Activated CD8-positive, alpha-beta T cell treated with anti-CD3 and anti-CD28 coated beads for 36 hours (primary cell): ENCODE measurements at regions not wholly inside any gene's neighbourhood (a gene's known extent, or its start where the extent isn't known, plus 50 kb on each side); places are given as distances from the start of the nearest gene placed in this dataset.

Experiments
- ATAC-seq: fragments of 200-7000 bp; cut with Tn5 transposase; one replicate; pipeline ENCODE4 v1.10.0; 2021; ENCODE audit warnings: mild to moderate bottlenecking, moderate library complexity
- CTCF ChIA-PET: fragments of 350-600 bp; sonication (Branson Sonifier 250); formaldehyde crosslinking; loops from one replicate; lab custom pipeline; 2021; ENCODE audit warnings: antibody characterized with exemption; lab: Charles Lee
- POLR2A ChIA-PET: fragments of 350-600 bp; sonication (Branson Sonifier 250); formaldehyde crosslinking; loops from one replicate; lab custom pipeline; 2021; ENCODE audit warnings: antibody characterized with exemption; lab: Charles Lee
- DNase-seq: peaks from one replicate; pipeline ENCODE4 v3.0.0-alpha.2; 2020
- H3K27ac Mint-ChIP-seq: one replicate; pipeline ENCODE4 v1.8.0; 2021; ENCODE audit warnings: mild to moderate bottlenecking, mixed read lengths
- H3K27me3 Mint-ChIP-seq: one replicate; pipeline ENCODE4 v1.8.0; 2021; ENCODE audit warnings: mixed read lengths
- H3K36me3 Mint-ChIP-seq: one replicate; pipeline ENCODE4 v1.8.0; 2021; ENCODE audit warnings: low read depth, mixed read lengths
- H3K4me1 Mint-ChIP-seq: one replicate; pipeline ENCODE4 v1.8.0; 2021; ENCODE audit warnings: low read depth, mixed read lengths
- H3K4me3 Mint-ChIP-seq: one replicate; pipeline ENCODE4 v1.8.0; 2021; ENCODE audit warnings: mild to moderate bottlenecking, moderate library complexity, mixed read lengths
- H3K9me3 Mint-ChIP-seq: one replicate; pipeline ENCODE4 v1.8.0; 2021; ENCODE audit warnings: mixed read lengths
- CTCF ChIP-seq: fragments of 200-600 bp; IDR thresholded peaks from one replicate; pipeline ENCODE4 v1.8.0; 2022; ENCODE audit warnings: antibody characterized with exemption, mild to moderate bottlenecking
- intact Hi-C: fragments of 100-400 bp; cut with micrococcal nuclease; formaldehyde crosslinking; loops from one replicate; pipeline ENCODE4 v1.10.0; 2022

- H3K4me3 Mint-ChIP-seq = no peak overlapping the region
- H3K27me3 Mint-ChIP-seq = peaks cover 7% of the 10 kb centered on the region
- POLR2A ChIA-PET = no interaction called here
- H3K4me1 Mint-ChIP-seq = no peaks in the 10 kb centered on the region
- TF ChIP-seq CTCF = no peak
- DNase-seq = no peak
- CTCF ChIA-PET = interaction anchor here (1.1 kb wide), 1 partner anchor 35 kb away, joined by 3 read pairs; no protein-coding TSS in a partner anchor
- no peaks in the 10 kb centered on the region for H3K36me3 Mint-ChIP-seq
- ATAC-seq = no peak
- H3K9me3 Mint-ChIP-seq = no peaks in the 10 kb centered on the region
- intact Hi-C loops = no loop called here
- no peak overlapping the region for H3K27ac Mint-ChIP-seq
Observed at GRCh38 chr10:29150010-29150409, 138.9 kb upstream of the LYZL1 start.

DNA sequence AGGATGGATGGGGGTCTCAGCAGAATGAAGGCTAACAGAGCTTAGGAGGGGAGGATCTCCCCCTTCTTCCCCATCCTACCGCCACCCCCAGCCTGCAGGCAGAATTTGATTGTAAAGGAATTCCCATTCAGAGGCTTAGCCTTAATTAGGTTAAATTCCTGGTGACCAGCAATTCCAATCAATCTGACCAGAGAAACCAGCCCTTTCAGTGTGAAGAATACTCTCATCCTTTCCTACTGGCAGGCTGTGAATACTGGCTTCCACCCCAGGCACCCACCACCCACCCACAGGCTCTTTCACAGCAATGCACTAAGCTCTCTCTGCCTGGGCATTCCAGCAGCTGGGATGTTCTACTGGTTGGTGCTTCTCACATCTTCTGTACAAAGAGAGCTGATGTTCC is 137.9 kb upstream of the LYZL1 start:
- POLR2A ChIA-PET = no interaction called here
- H3K4me3 Mint-ChIP-seq = no peak overlapping the region
- intact Hi-C loops = no loop called here
- no peaks in the 10 kb centered on the region for H3K9me3 Mint-ChIP-seq
- no peak for DNase-seq
- CTCF ChIA-PET = interaction anchor here (1.1 kb wide), 1 partner anchor 34 kb away, joined by 3 read pairs; no protein-coding TSS in a partner anchor
- H3K4me1 Mint-ChIP-seq = no peaks in the 10 kb centered on the region
- ATAC-seq = no peak
- no peak for TF ChIP-seq CTCF
- H3K27ac Mint-ChIP-seq = no peak overlapping the region
- no peaks in the 10 kb centered on the region for H3K36me3 Mint-ChIP-seq
- peaks cover 10% of the 10 kb centered on the region for H3K27me3 Mint-ChIP-seq

GRCh38 chr10:29157321-29157720 is 131.5 kb upstream of the LYZL1 start:
- TF ChIP-seq CTCF = no peak

GRCh38 chr10:29158066-29158465 is 130.8 kb upstream of the LYZL1 start:
- DNase-seq (no peak), ATAC-seq (no peak)
- no peaks in the 10 kb centered on the region for H3K9me3 Mint-ChIP-seq
- TF ChIP-seq CTCF = no peak
- ChIA-PET POLR2A (no interaction called here), CTCF (interaction anchor here (1.2 kb wide), 1 partner anchor 19 kb away, joined by 3 read pairs; no protein-coding TSS in a partner anchor)
- H3K27ac Mint-ChIP-seq = no peak overlapping the region
- H3K4me3 Mint-ChIP-seq = no peak overlapping the region
- H3K27me3 Mint-ChIP-seq = peaks cover 7% of the 10 kb centered on the region
- no peaks in the 10 kb centered on the region for H3K36me3 Mint-ChIP-seq
- intact Hi-C loops = no loop called here
- no peaks in the 10 kb centered on the region for H3K4me1 Mint-ChIP-seq

More at GRCh38 chr10:29157321-29157720, 131.5 kb upstream of the LYZL1 start:
- Mint-ChIP-seq H3K4me1 (no peaks in the 10 kb centered on the region), H3K4me3 (no peak overlapping the region), H3K36me3 (no peaks in the 10 kb centered on the region), H3K27ac (no peak overlapping the region), H3K27me3 (peaks cover 8% of the 10 kb centered on the region), H3K9me3 (no peaks in the 10 kb centered on the region)
- intact Hi-C loops = no loop called here
- DNase-seq = no peak
- no peak for ATAC-seq
- ChIA-PET CTCF (interaction anchor here (1.2 kb wide), 1 partner anchor 19 kb away, joined by 3 read pairs; no protein-coding TSS in a partner anchor), POLR2A (no interaction called here)

- Mint-ChIP-seq H3K9me3 (no peaks in the 10 kb centered on the region), H3K27ac (no peak overlapping the region), H3K36me3 (no peaks in the 10 kb centered on the region), H3K4me1 (no peaks in the 10 kb centered on the region), H3K27me3 (peaks cover 5% of the 10 kb centered on the region), H3K4me3 (no peak overlapping the region)
- no peak for ATAC-seq
- intact Hi-C loops = no loop called here
- ChIA-PET POLR2A (interaction anchor here (0.7 kb wide), 1 partner anchor 21 kb away, joined by 3 read pairs; no protein-coding TSS in a partner anchor), CTCF (no interaction called here)
- DNase-seq = no peak
- no peak for TF ChIP-seq CTCF
Observed at GRCh38 chr10:29160150-29160617, 128.7 kb upstream of the LYZL1 start.
